Erythroblast (primary cell): ENCODE measurements at regions not wholly inside any gene's neighbourhood (a gene's known extent, or its start where the extent isn't known, plus 50 kb on each side); places are given as distances from the start of the nearest gene placed in this dataset.

Source experiments
- GATA1 ChIP-seq: IDR thresholded peaks from 2 replicates; pipeline ENCODE4 v1.6.1; 2011; ENCODE audit warnings: low read depth, mild to moderate bottlenecking, control low read depth, low read length, moderate library complexity
- POLR2A ChIP-seq: IDR thresholded peaks from 2 replicates; pipeline ENCODE4 v1.6.1; 2011; ENCODE audit warnings: mild to moderate bottlenecking, low read length

DNA sequence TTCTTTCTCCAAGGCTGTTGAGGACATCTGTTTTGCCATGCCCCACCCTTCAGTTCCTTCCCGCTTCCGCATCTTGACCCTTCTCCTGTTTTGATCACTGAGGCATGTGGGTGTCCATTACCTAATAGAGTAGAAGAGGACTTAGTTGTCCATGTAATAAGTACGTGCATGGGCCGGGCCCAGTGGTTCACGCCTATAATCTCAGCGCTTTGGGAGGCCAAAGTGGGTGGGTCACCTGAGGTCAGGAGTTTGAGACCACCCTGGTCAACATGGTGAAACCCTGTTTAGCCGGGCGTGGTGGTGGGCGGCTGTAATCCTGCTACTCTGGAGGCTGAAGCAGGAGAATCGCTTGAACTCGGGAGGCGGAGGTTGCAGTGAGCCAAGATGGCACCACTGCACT is 637.8 kb upstream of the EEF2KMT start:
- TF ChIP-seq POLR2A (no peak), GATA1 (no peak)
